Neural cell (in vitro differentiated cells): ENCODE measurements at regions not wholly inside any gene's neighbourhood (a gene's known extent, or its start where the extent isn't known, plus 50 kb on each side); places are given as distances from the start of the nearest gene placed in this dataset.
"Not testable (repeated sequence)": the region's sequence is repeated elsewhere in the genome, so short reads cannot be mapped to it uniquely, and the experiment has no call there.

ENCODE experiments used
- H2AFZ ChIP-seq: fragments of 200-600, 300-800 bp; sonication (generic), shearing (Covaris generic); 2 replicates; pipeline ENCODE4 v1.6.0; 2014; ENCODE audit warnings: low read depth, mild to moderate bottlenecking, antibody characterized with exemption, low read length, moderate library complexity
- H3F3A ChIP-seq: fragments of 200-600 bp; shearing (Covaris generic); 2 replicates; pipeline ENCODE4 v1.6.1; 2016; ENCODE audit warnings: mild to moderate bottlenecking, moderate library complexity, mixed read lengths, antibody characterized with exemption, low read length; ENCODE audit not compliant: insufficient read depth, poor library complexity, severe bottlenecking
- H3K27ac ChIP-seq: fragments of 200-600, 300-800 bp; sonication (generic), shearing (Covaris generic); 2 replicates; pipeline ENCODE4 v1.5.1; 2014; ENCODE audit warnings: mild to moderate bottlenecking, low read length, moderate library complexity
- H3K27me3 ChIP-seq: fragments of 300-800, 200-600 bp; sonication (generic), shearing (Covaris generic); 2 replicates; pipeline ENCODE4 v1.6.0; 2014; ENCODE audit warnings: mild to moderate bottlenecking, low read depth, low read length, moderate library complexity; ENCODE audit not compliant: insufficient read depth
- H3K36me3 ChIP-seq: fragments of 300-800, 200-600 bp; sonication (generic), shearing (Covaris generic); 2 replicates; pipeline ENCODE4 v1.5.1; 2014; ENCODE audit warnings: mild to moderate bottlenecking, antibody characterized with exemption, low read length, moderate library complexity; ENCODE audit not compliant: insufficient read depth
- H3K4me2 ChIP-seq: fragments of 300-800, 200-600 bp; sonication (generic), shearing (Covaris generic); 2 replicates; pipeline ENCODE4 v1.6.0; 2014; ENCODE audit warnings: mild to moderate bottlenecking, low read length
- H3K4me3 ChIP-seq: fragments of 300-800, 200-600 bp; sonication (generic), shearing (Covaris generic); 2 replicates; pipeline ENCODE4 v1.5.1; 2014; ENCODE audit warnings: mild to moderate bottlenecking, low read length, moderate library complexity
- H3K79me2 ChIP-seq: fragments of 200-600 bp; shearing (Covaris generic); replicated peaks from 2 replicates; pipeline ENCODE4 v1.6.0; 2014; ENCODE audit warnings: mild to moderate bottlenecking, low read length, moderate library complexity; ENCODE audit not compliant: insufficient read depth
- H3K9ac ChIP-seq: fragments of 300-800, 200-600 bp; sonication (generic), shearing (Covaris generic); 2 replicates; pipeline ENCODE4 v1.6.1; 2016; ENCODE audit warnings: mild to moderate bottlenecking, low read length, mixed read lengths
- H3K9me2 ChIP-seq: fragments of 200-600 bp; shearing (Covaris generic); 2 replicates; pipeline ENCODE4 v1.6.1; 2016; ENCODE audit warnings: mild to moderate bottlenecking, low read length, mixed read lengths; ENCODE audit not compliant: insufficient read depth
- H3K9me3 ChIP-seq: fragments of 200-600, 300-800 bp; sonication (generic), shearing (Covaris generic); 2 replicates; pipeline ENCODE4 v1.6.1; 2016; ENCODE audit warnings: mild to moderate bottlenecking, mixed run types, low read length, moderate library complexity, mixed read lengths
- H4K20me1 ChIP-seq: fragments of 200-600 bp; shearing (Covaris generic); 2 replicates; pipeline ENCODE4 v1.6.1; 2016; ENCODE audit warnings: mild to moderate bottlenecking, mixed run types; ENCODE audit not compliant: insufficient read depth
- EP300 ChIP-seq: fragments of 450-650 bp; conservative IDR thresholded peaks from 2 replicates; pipeline ENCODE4 v1.6.1; 2014; ENCODE audit warnings: antibody characterized with exemption, mild to moderate bottlenecking, moderate library complexity; ENCODE audit not compliant: poor library complexity, severe bottlenecking
- EZH2 ChIP-seq: fragments of 200-600, 300-800 bp; shearing (Covaris generic), sonication (generic); IDR thresholded peaks from 2 replicates; pipeline ENCODE4 v1.6.1; 2014; ENCODE audit warnings: antibody characterized with exemption, low read length, borderline replicate concordance, mild to moderate bottlenecking; ENCODE audit not compliant: insufficient read depth, poor library complexity, severe bottlenecking
- MXI1 ChIP-seq: fragments of 450-650 bp; conservative IDR thresholded peaks from 2 replicates; pipeline ENCODE4 v1.6.1; 2014; ENCODE audit warnings: antibody characterized with exemption, mild to moderate bottlenecking; ENCODE audit not compliant: poor library complexity, severe bottlenecking
- POLR2AphosphoS5 ChIP-seq: IDR thresholded peaks from 2 replicates; pipeline ENCODE4 v1.6.1; 2012
- RAD21 ChIP-seq: fragments of 450-650 bp; conservative IDR thresholded peaks from 2 replicates; pipeline ENCODE4 v1.6.1; 2014; ENCODE audit warnings: antibody characterized with exemption, mild to moderate bottlenecking, moderate library complexity
- REST ChIP-seq: IDR thresholded peaks from 2 replicates; pipeline ENCODE4 v1.6.1; 2012; ENCODE audit warnings: borderline replicate concordance
- SMC3 ChIP-seq: fragments of 450-650 bp; conservative IDR thresholded peaks from 2 replicates; pipeline ENCODE4 v1.6.1; 2014; ENCODE audit warnings: antibody characterized with exemption, mild to moderate bottlenecking, moderate library complexity; ENCODE audit not compliant: poor library complexity
- TAF1 ChIP-seq: IDR thresholded peaks from 2 replicates; pipeline ENCODE4 v1.6.1; 2012; ENCODE audit warnings: low read depth
- TF ChIP-seq, protein P1 (sequence below): fragments of 450-650 bp; IDR thresholded peaks from 2 replicates; pipeline ENCODE4 v1.5.1; 2014; ENCODE audit warnings: antibody characterized with exemption, mild to moderate bottlenecking, moderate library complexity; ENCODE audit not compliant: poor library complexity, severe bottlenecking

- no peak overlapping the region for H3K27ac ChIP-seq
- H3K79me2 ChIP-seq, result no peaks in the 10 kb centered on the region
- no peak overlapping the region for H3K4me2 ChIP-seq
- no peaks in the 10 kb centered on the region for H3K36me3 ChIP-seq
- no peaks in the 10 kb centered on the region for H3K9me2 ChIP-seq
- no peaks in the 10 kb centered on the region for H3K9me3 ChIP-seq
- no peaks in the 10 kb centered on the region for H3K27me3 ChIP-seq
- H3K9ac ChIP-seq, result no peak overlapping the region
- H3F3A ChIP-seq, result no peaks in the 10 kb centered on the region
- H3K4me3 ChIP-seq, result no peak overlapping the region
- no peaks in the 10 kb centered on the region for H4K20me1 ChIP-seq
- no peak overlapping the region for H2AFZ ChIP-seq
- TF ChIP-seq POLR2AphosphoS5 (no peak), EZH2 (no peak), MXI1 (no peak), REST (no peak), SMC3 (no peak), RAD21 (no peak), TAF1 (no peak), EP300 (no peak)
- TF ChIP-seq, protein P1, sequence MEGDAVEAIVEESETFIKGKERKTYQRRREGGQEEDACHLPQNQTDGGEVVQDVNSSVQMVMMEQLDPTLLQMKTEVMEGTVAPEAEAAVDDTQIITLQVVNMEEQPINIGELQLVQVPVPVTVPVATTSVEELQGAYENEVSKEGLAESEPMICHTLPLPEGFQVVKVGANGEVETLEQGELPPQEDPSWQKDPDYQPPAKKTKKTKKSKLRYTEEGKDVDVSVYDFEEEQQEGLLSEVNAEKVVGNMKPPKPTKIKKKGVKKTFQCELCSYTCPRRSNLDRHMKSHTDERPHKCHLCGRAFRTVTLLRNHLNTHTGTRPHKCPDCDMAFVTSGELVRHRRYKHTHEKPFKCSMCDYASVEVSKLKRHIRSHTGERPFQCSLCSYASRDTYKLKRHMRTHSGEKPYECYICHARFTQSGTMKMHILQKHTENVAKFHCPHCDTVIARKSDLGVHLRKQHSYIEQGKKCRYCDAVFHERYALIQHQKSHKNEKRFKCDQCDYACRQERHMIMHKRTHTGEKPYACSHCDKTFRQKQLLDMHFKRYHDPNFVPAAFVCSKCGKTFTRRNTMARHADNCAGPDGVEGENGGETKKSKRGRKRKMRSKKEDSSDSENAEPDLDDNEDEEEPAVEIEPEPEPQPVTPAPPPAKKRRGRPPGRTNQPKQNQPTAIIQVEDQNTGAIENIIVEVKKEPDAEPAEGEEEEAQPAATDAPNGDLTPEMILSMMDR, result no peak
These were observed 89.3 kb upstream of the DMRT1 start for GRCh38 chr9:752201-752600.

GRCh38 chr9:752681-753200 is 88.8 kb upstream of the DMRT1 start:
- Histone ChIP-seq H3K27ac (no peak overlapping the region), H3K4me3 (no peak overlapping the region), H3K9me3 (no peaks in the 10 kb centered on the region), H3K79me2 (no peaks in the 10 kb centered on the region), H3K27me3 (no peaks in the 10 kb centered on the region), H3K9me2 (no peaks in the 10 kb centered on the region), H3K9ac (no peak overlapping the region), H3F3A (no peaks in the 10 kb centered on the region), H2AFZ (no peak overlapping the region), H4K20me1 (no peaks in the 10 kb centered on the region), H3K4me2 (no peak overlapping the region), H3K36me3 (no peaks in the 10 kb centered on the region)
- TF ChIP-seq RAD21 (no peak), TAF1 (no peak), POLR2AphosphoS5 (no peak), EZH2 (no peak), REST (no peak), EP300 (no peak), SMC3 (no peak), MXI1 (no peak)
- TF ChIP-seq, protein P1, result no peak

DNA sequence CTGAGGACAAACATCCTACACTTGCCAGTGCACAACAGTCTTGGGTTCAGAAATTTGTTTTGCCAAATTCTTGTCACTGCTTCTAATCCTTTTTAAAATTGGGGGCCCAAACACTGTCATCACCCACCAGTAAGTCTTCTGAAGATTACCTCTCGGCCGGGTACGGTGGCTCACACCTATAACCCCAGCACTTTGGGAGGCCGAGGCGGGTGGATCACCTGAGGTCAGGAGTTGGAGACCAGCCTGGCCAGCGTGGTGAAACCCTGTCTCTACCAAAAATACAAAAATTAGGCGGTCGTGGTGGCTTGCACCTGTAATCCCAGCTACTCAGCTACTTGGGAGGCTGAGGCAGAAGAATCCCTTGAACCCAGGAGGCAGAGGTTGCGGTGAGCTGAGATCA is 87.8 kb upstream of the DMRT1 start:
- H3K27me3 ChIP-seq, H3K27ac ChIP-seq, H3F3A ChIP-seq, H3K9ac ChIP-seq, H3K4me2 ChIP-seq, H3K9me2 ChIP-seq, H3K79me2 ChIP-seq, H2AFZ ChIP-seq, H3K9me3 ChIP-seq, H3K36me3 ChIP-seq, H4K20me1 ChIP-seq, H3K4me3 ChIP-seq: not testable (repeated sequence)
